ENCODE measurements at regions not wholly inside any gene's neighbourhood (a gene's known extent, or its start where the extent isn't known, plus 50 kb on each side); places are given as distances from the start of the nearest gene placed in this dataset.

GRCh38 chr14:56049536-56049935, 68.7 kb upstream of the PELI2 start:
- TF ChIP-seq OSR1 (CRISPR knock-in tag; IDR thresholded peaks at IDR 0.05) (no peak), POU6F1 (CRISPR knock-in tag; IDR thresholded peaks at IDR 0.05; ENCODE audit: borderline replicate concordance, low read depth) (no peak), ZNF70 (CRISPR knock-in tag; IDR thresholded peaks at IDR 0.05) (no peak), ISL1 (CRISPR knock-in tag; IDR thresholded peaks at IDR 0.05) (no peak), TOX (CRISPR knock-in tag; IDR thresholded peaks at IDR 0.05; ENCODE audit: borderline replicate concordance) (no peak), CREB5 (CRISPR knock-in tag; IDR thresholded peaks at IDR 0.05; ENCODE audit: low read depth) (no peak), ARNTL (CRISPR knock-in tag; IDR thresholded peaks at IDR 0.05; ENCODE audit: borderline replicate concordance, low read depth) (no peak), BACH2 (CRISPR knock-in tag; IDR thresholded peaks at IDR 0.05; ENCODE audit: borderline replicate concordance) (no peak), PPARA (CRISPR knock-in tag; IDR thresholded peaks at IDR 0.05; ENCODE audit: borderline replicate concordance) (no peak), ESRRG (CRISPR knock-in tag; IDR thresholded peaks at IDR 0.05) (no peak), GLIS3 (CRISPR knock-in tag; IDR thresholded peaks at IDR 0.05) (no peak)
- no peak for ATAC-seq

GRCh38 chr14:56055511-56055910, 62.7 kb upstream of the PELI2 start:
- TF ChIP-seq CSDC2 (CRISPR knock-in tag; IDR thresholded peaks at IDR 0.05), result no peak
- TF ChIP-seq TSHZ2 (CRISPR knock-in tag; IDR thresholded peaks at IDR 0.05), result no peak
- TF ChIP-seq PPARA (CRISPR knock-in tag; IDR thresholded peaks at IDR 0.05; ENCODE audit: borderline replicate concordance), result no peak
- no peak for TF ChIP-seq SNAI2 (CRISPR knock-in tag; IDR thresholded peaks at IDR 0.05)
- no peak for TF ChIP-seq ZC3H10 (CRISPR knock-in tag; IDR thresholded peaks at IDR 0.05)
- no peak for TF ChIP-seq TOX (CRISPR knock-in tag; IDR thresholded peaks at IDR 0.05; ENCODE audit: borderline replicate concordance)
- no peak for TF ChIP-seq ZFP30 (CRISPR knock-in tag; IDR thresholded peaks at IDR 0.05)
- TF ChIP-seq POU6F1 (CRISPR knock-in tag; IDR thresholded peaks at IDR 0.05; ENCODE audit: borderline replicate concordance, low read depth), result no peak
- no peak for TF ChIP-seq CREB5 (CRISPR knock-in tag; IDR thresholded peaks at IDR 0.05; ENCODE audit: low read depth)
- no peak for TF ChIP-seq ZNF70 (CRISPR knock-in tag; IDR thresholded peaks at IDR 0.05)
- TF ChIP-seq ISL1 (CRISPR knock-in tag; IDR thresholded peaks at IDR 0.05), result no peak
- TF ChIP-seq ZNF8 (CRISPR knock-in tag; IDR thresholded peaks at IDR 0.05), result no peak
- no peak for TF ChIP-seq ESRRG (CRISPR knock-in tag; IDR thresholded peaks at IDR 0.05)
- no peak for TF ChIP-seq PATZ1 (CRISPR knock-in tag; IDR thresholded peaks at IDR 0.05; ENCODE audit: borderline replicate concordance)
- no peak for TF ChIP-seq ZNF565 (CRISPR knock-in tag; conservative IDR thresholded peaks at IDR 0.05; ENCODE audit: low read depth)
- ATAC-seq, result no peak

GRCh38 chr14:56056031-56056430, 62.2 kb upstream of the PELI2 start:
- ATAC-seq, result no peak
- TF ChIP-seq PATZ1 (CRISPR knock-in tag; IDR thresholded peaks at IDR 0.05; ENCODE audit: borderline replicate concordance), result no peak
- TF ChIP-seq ZNF8 (CRISPR knock-in tag; IDR thresholded peaks at IDR 0.05), result no peak
- TF ChIP-seq TCF4 (CRISPR knock-in tag; IDR thresholded peaks at IDR 0.05; ENCODE audit: borderline replicate concordance), result no peak
- TF ChIP-seq TSHZ2 (CRISPR knock-in tag; IDR thresholded peaks at IDR 0.05), result no peak

Data from SK-N-SH treated with all-trans-retinoic acid at 6 μM for 48 hours (cell line).